ENCODE measurements at regions not wholly inside any gene's neighbourhood (a gene's known extent, or its start where the extent isn't known, plus 50 kb on each side); places are given as distances from the start of the nearest gene placed in this dataset.

DNA sequence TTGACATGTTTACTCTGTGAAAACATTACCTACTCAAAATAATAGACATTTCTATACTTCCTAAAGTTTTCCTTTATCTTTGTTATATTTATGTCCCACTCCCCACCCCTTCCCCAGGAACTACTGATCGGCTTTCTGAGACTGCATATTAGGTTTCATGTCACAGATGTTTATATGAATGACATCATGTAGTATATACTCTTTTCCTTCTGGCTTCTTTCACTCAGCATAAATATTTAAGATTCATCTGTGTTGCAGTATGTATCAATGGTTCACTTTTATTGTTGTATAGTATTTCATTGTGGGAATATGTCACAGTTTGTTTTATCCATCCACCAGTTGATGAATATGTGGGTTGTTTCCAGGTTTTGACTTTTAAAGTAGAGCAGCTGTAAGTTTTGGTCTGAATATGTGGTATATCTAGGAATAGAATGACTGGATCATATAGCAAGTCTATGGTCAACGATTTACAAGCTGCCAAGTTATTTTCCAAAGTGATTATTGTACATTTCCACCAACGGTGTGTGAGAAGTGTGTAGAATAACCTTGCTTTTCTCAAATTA is 73.8 kb upstream of the CAV2 start:
- TF ChIP-seq, protein P1, sequence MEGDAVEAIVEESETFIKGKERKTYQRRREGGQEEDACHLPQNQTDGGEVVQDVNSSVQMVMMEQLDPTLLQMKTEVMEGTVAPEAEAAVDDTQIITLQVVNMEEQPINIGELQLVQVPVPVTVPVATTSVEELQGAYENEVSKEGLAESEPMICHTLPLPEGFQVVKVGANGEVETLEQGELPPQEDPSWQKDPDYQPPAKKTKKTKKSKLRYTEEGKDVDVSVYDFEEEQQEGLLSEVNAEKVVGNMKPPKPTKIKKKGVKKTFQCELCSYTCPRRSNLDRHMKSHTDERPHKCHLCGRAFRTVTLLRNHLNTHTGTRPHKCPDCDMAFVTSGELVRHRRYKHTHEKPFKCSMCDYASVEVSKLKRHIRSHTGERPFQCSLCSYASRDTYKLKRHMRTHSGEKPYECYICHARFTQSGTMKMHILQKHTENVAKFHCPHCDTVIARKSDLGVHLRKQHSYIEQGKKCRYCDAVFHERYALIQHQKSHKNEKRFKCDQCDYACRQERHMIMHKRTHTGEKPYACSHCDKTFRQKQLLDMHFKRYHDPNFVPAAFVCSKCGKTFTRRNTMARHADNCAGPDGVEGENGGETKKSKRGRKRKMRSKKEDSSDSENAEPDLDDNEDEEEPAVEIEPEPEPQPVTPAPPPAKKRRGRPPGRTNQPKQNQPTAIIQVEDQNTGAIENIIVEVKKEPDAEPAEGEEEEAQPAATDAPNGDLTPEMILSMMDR (IDR thresholded peaks at IDR 0.05): no peak
- TF ChIP-seq EP300 (IDR thresholded peaks at IDR 0.05): no peak
- no peak for TF ChIP-seq POLR2AphosphoS5 (IDR thresholded peaks at IDR 0.05)

All from esophagus muscularis mucosa (tissue), 4 donors.